ENCODE measurements at regions not wholly inside any gene's neighbourhood (a gene's known extent, or its start where the extent isn't known, plus 50 kb on each side); places are given as distances from the start of the nearest gene placed in this dataset.

DNA sequence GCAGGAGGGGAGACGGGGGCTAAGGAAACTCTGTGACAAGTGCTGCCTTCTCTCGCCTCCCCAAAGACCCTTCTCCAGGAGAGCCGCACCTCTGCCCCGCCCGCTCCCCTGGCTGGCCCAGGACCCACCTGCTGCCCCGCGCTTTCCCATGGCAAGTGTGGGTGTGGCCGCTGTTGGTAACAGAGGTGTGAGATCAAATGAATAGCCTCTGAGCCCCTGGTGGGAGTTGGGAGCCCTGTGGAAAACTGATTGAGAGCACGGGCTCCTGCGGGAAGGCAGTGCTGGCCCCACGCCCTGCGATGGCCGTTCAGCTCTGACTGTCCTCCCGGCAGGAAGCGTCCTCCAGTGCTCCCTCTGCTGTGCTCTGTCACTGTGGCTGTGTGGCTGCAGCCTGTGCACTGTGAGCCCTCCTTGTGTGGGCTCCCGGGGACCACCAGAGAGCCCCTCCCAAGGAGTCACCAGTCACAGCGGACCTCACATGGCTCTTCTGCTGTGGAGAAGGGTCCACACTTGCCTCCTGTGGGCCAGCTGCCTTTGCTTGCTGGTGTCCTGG, 1275.9 kb downstream of the BRD1 start:
- H3K9ac ChIP-seq (ENCODE audit: insufficient read length): no peak overlapping the region
- no peaks in the 10 kb centered on the region for H3K9me3 ChIP-seq (ENCODE audit: low read depth, low read length)
- no peak overlapping the region for H3K4me3 ChIP-seq
- no peak for DNase-seq (ENCODE audit: low read depth, low spot score)
- TF ChIP-seq EZH2 (IDR thresholded peaks at IDR 0.05) (no peak), FOXP2 (optimal IDR thresholded peaks at IDR 0.05; ENCODE audit: control extremely low read depth, extremely low read length, insufficient read depth) (no peak), POLR2AphosphoS5 (IDR thresholded peaks at IDR 0.05; ENCODE audit: borderline replicate concordance, low read depth, low read length) (no peak)
- no peaks in the 10 kb centered on the region for H3K36me3 ChIP-seq (ENCODE audit: insufficient read depth, low read length)
- no peak overlapping the region for H3K27ac ChIP-seq

DNA sequence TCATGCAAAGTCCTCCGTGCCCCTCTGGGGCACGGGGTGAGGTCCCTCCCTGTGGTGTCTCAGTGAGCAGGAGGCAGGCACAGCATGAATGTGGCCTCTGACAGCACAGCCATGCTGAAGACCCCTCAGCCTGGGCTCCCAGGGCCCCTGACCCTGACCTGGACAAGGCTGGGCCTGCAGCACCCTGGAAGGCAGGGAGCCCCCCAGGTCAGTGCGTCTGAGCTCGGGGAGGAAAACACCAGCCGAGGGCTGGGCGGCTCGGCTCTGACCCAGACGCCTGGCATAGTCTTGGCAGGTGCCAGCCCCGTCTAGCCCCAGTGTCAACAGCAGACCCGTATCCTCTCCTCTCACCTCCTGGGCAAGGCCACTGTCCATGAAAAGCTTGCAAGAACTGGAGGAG, 1276.6 kb downstream of the BRD1 start:
- Histone ChIP-seq H3K9me3 (ENCODE audit: low read depth, low read length) (no peaks in the 10 kb centered on the region), H3K9ac (ENCODE audit: insufficient read length) (no peak overlapping the region), H3K4me3 (no peak overlapping the region), H3K27ac (no peak overlapping the region), H3K36me3 (ENCODE audit: insufficient read depth, low read length) (no peaks in the 10 kb centered on the region)
- DNase-seq (ENCODE audit: low read depth, low spot score): no peak
- TF ChIP-seq FOXP2 (optimal IDR thresholded peaks at IDR 0.05; ENCODE audit: control extremely low read depth, extremely low read length, insufficient read depth) (no peak), EZH2 (IDR thresholded peaks at IDR 0.05) (no peak), POLR2AphosphoS5 (IDR thresholded peaks at IDR 0.05; ENCODE audit: borderline replicate concordance, low read depth, low read length) (no peak)

DNA sequence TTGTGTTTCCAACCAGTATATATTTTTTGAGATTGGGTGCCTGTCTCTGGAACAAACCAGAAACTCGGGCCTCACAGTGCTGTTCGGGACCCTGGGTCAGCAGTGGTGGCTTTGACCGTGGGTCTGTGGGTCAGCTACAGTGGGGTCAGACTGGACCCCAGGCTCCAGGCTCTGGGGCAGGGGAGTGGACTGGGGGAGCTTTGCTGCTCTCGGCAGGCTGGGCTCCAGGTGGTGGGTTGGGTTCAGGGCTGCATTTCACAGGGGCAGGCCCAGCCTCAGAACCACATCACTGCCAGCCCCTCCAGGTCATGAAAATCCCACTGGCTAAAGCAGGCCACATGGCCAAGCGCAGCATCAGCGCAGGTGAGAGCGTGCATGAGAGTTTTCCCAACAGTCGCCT, 1279.3 kb downstream of the BRD1 start:
- no peaks in the 10 kb centered on the region for H3K36me3 ChIP-seq (ENCODE audit: insufficient read depth, low read length)
- H3K27ac ChIP-seq: no peak overlapping the region
- no peak overlapping the region for H3K4me3 ChIP-seq
- no peaks in the 10 kb centered on the region for H3K9me3 ChIP-seq (ENCODE audit: low read depth, low read length)
- TF ChIP-seq EZH2 (IDR thresholded peaks at IDR 0.05) (no peak), FOXP2 (optimal IDR thresholded peaks at IDR 0.05; ENCODE audit: control extremely low read depth, extremely low read length, insufficient read depth) (no peak), POLR2AphosphoS5 (IDR thresholded peaks at IDR 0.05; ENCODE audit: borderline replicate concordance, low read depth, low read length) (no peak)
- no peak overlapping the region for H3K9ac ChIP-seq (ENCODE audit: insufficient read length)
- no peak for DNase-seq (ENCODE audit: low read depth, low spot score)

DNA sequence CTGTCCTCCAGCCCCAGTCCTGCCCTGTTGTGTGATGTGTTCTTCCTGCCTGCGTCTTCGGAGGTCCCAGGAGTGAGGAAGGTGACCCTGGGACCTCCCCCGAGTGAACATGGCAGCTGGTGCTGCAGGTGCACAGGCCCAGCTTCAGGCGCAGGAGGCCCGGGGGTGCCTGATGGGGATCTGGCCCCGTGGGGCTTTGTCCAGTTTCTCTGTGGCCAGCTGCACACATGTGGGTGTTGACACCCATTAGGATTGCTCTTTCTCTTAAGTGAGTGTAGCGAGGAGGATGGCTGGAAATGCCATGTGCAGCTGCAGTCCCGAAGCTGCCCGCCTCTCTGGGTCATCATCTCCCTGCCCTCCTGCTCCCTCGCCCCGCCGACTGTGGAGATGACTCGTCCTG, 1279.7 kb downstream of the BRD1 start:
- Histone ChIP-seq H3K27ac (no peak overlapping the region), H3K9me3 (ENCODE audit: low read depth, low read length) (no peaks in the 10 kb centered on the region), H3K9ac (ENCODE audit: insufficient read length) (no peak overlapping the region), H3K4me3 (no peak overlapping the region), H3K36me3 (ENCODE audit: insufficient read depth, low read length) (no peaks in the 10 kb centered on the region)
- TF ChIP-seq POLR2AphosphoS5 (IDR thresholded peaks at IDR 0.05; ENCODE audit: borderline replicate concordance, low read depth, low read length) (no peak), EZH2 (IDR thresholded peaks at IDR 0.05) (no peak)
- DNase-seq (ENCODE audit: low read depth, low spot score): no peak

DNA sequence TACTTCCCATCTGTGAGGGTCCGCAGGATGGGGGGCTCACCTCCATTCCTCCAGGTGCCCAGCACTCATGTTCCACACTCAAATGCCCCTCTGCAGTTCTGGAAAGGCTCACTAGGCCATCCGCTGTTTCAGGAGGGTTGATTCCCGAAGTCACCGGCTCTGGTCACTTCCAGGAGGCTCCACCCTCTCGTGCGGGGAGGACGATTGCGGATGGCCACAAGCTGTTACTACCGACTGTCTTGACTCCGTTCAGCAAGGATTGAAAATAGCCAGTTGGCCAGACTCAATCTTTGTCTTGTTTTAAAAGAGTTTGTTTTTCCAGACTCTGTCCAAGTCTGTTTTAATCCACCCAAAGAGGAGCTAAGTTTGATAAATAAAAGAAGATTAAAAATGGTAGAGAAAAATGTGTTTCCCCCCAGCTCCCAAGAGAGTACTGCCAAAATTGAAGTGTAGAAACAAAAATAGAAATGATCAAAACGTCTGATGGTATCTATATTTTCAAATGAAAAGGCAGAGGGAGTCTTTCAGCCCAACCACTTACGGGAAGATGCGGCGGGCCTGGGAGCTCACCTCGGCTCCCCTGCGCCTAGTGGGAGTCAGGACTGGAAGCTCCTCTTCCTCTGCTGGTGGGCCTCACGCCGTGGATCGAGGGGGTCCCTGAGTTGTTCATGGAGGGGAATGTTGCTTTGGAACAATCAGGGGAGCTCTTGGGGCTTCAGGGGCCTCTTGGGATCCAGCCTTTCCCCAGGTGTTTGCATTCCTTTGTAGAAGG, 1280.8 kb downstream of the BRD1 start:
- H3K36me3 ChIP-seq (ENCODE audit: insufficient read depth, low read length): no peaks in the 10 kb centered on the region
- TF ChIP-seq FOXP2 (optimal IDR thresholded peaks at IDR 0.05; ENCODE audit: control extremely low read depth, extremely low read length, insufficient read depth) (no peak), EZH2 (IDR thresholded peaks at IDR 0.05) (no peak), POLR2AphosphoS5 (IDR thresholded peaks at IDR 0.05; ENCODE audit: borderline replicate concordance, low read depth, low read length) (no peak)
- DNase-seq (ENCODE audit: low read depth, low spot score): no peak
- H3K4me3 ChIP-seq: no peak overlapping the region
- H3K9ac ChIP-seq (ENCODE audit: insufficient read length): no peak overlapping the region
- no peaks in the 10 kb centered on the region for H3K9me3 ChIP-seq (ENCODE audit: low read depth, low read length)
- no peak overlapping the region for H3K27ac ChIP-seq

DNA sequence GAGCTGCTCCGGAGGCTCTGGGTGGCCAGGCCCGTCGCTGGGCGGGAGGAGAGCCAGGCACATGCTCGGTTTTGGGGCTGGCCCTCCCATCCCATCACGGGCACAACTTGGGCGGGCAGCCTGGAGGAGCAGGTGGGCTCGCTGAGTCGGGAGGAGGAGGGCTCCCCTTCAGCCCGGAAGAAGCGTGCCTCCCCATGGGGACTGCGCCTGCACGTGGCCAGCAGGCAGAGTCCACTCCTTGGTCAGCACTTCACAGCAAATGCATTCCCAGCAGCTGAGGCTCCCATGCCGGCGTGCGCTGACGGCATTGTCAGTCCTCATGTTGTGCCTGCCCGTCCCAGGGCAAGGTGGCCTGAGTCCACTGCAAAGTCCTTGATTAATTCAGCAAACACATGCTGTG, 1281.7 kb downstream of the BRD1 start:
- DNase-seq (ENCODE audit: low read depth, low spot score): no peak
- no peaks in the 10 kb centered on the region for H3K36me3 ChIP-seq (ENCODE audit: insufficient read depth, low read length)
- TF ChIP-seq FOXP2 (optimal IDR thresholded peaks at IDR 0.05; ENCODE audit: control extremely low read depth, extremely low read length, insufficient read depth): no peak
- no peak for TF ChIP-seq POLR2AphosphoS5 (IDR thresholded peaks at IDR 0.05; ENCODE audit: borderline replicate concordance, low read depth, low read length)
- no peak for TF ChIP-seq EZH2 (IDR thresholded peaks at IDR 0.05)
- no peak overlapping the region for H3K4me3 ChIP-seq
- H3K27ac ChIP-seq: no peak overlapping the region
- H3K9ac ChIP-seq (ENCODE audit: insufficient read length): no peak overlapping the region
- H3K9me3 ChIP-seq (ENCODE audit: low read depth, low read length): no peaks in the 10 kb centered on the region

DNA sequence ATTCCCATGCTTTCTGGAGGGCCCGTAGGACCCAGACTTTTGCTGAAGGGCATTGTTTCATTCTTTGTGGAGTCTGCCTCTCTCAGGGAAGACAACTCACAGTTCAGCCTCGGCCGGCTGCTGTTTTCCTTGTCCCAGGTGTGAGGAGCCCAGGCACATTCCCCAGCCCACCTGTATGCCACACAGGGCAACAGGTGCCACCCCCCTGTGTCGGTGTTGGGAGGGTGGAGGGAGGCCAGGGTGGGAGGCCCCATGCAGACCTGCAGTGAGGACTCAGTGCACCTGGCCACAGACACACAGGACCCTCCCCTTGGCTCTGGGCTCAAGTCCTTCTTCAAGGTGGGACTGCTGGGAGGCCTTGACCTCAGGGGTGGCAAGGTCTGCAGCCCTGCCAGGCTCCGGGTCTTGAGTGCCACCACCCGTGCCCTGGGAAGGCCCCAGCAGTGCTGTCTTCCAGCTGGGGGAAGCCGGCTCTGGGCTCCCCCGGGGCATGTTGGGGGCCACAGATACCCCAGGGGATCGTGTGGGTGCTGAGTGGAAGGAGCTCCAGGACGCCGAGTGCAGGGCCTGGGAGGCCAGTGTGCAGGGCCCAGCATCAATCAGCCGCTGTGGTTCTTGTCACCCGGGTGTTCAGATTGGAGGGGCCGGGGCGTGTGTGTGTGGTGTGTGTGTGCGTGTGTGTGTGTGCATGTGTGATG, 1286.1 kb downstream of the BRD1 start:
- H3K27ac ChIP-seq: no peak overlapping the region
- H3K9ac ChIP-seq (ENCODE audit: insufficient read length): no peak overlapping the region
- H3K36me3 ChIP-seq (ENCODE audit: insufficient read depth, low read length): no peaks in the 10 kb centered on the region
- TF ChIP-seq EZH2 (IDR thresholded peaks at IDR 0.05): no peak
- no peak for TF ChIP-seq FOXP2 (optimal IDR thresholded peaks at IDR 0.05; ENCODE audit: control extremely low read depth, extremely low read length, insufficient read depth)
- no peak for TF ChIP-seq POLR2AphosphoS5 (IDR thresholded peaks at IDR 0.05; ENCODE audit: borderline replicate concordance, low read depth, low read length)
- no peak overlapping the region for H3K4me3 ChIP-seq
- no peaks in the 10 kb centered on the region for H3K9me3 ChIP-seq (ENCODE audit: low read depth, low read length)
- DNase-seq (ENCODE audit: low read depth, low spot score): no peak

DNA sequence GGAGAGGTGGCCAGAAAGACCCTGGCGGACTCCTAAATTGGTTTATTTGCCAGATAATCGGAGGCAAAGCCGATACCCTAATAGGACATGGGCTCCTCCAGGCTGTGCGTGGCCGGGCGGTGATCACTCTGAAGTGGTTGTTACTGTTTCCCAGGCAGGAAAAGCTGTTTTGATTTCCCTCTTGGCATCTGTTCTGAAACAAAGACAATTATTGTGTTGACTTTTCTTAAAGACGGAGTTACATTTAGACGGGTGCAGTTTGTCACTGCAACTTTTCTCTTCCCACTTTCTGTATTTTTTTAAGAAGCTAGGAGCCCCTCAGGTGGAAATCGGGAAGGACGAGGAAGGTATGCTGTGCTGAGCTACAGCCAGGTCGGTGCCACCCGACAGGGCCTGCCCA, 1288.4 kb downstream of the BRD1 start:
- TF ChIP-seq EZH2 (IDR thresholded peaks at IDR 0.05): no peak
- no peak for TF ChIP-seq POLR2AphosphoS5 (IDR thresholded peaks at IDR 0.05; ENCODE audit: borderline replicate concordance, low read depth, low read length)
- no peaks in the 10 kb centered on the region for H3K36me3 ChIP-seq (ENCODE audit: insufficient read depth, low read length)
- H3K9ac ChIP-seq (ENCODE audit: insufficient read length): no peak overlapping the region
- H3K27ac ChIP-seq: no peak overlapping the region
- H3K9me3 ChIP-seq (ENCODE audit: low read depth, low read length): no peaks in the 10 kb centered on the region
- H3K4me3 ChIP-seq: no peak overlapping the region
- DNase-seq (ENCODE audit: low read depth, low spot score): no peak
